AG04450 (cell line): ENCODE measurements at regions not wholly inside any gene's neighbourhood (a gene's known extent, or its start where the extent isn't known, plus 50 kb on each side); places are given as distances from the start of the nearest gene placed in this dataset.

Experiments
- CTCF ChIA-PET: fragments of 300-600, 350-600 bp; formaldehyde crosslinking; extraction: SDS; loops from one replicate; lab custom pipeline; 2022; ENCODE audit warnings: antibody characterized with exemption, inconsistent platforms; lab: Charles Lee
- POLR2A ChIA-PET: fragments of 350-600 bp; formaldehyde crosslinking; extraction: SDS; loops from one replicate; lab custom pipeline; 2021; ENCODE audit warnings: antibody characterized with exemption, inconsistent platforms; lab: Yijun Ruan, JAX
- DNase-seq: peaks from one replicate; pipeline ENCODE4 v3.0.0-alpha.2; 2011; ENCODE audit warnings: low read depth, low spot score
- H3K27ac ChIP-seq: one replicate; pipeline ENCODE4 v1.5.1; 2012; ENCODE audit warnings: low read depth, low read length, control low read depth
- H3K27me3 ChIP-seq: one replicate; pipeline ENCODE4 v1.6.0; 2012; ENCODE audit warnings: low read length; ENCODE audit not compliant: control insufficient read depth, insufficient read depth
- H3K4me3 ChIP-seq: 2 replicates; pipeline ENCODE4 v1.5.1; 2011; ENCODE audit warnings: mild to moderate bottlenecking, low read depth, low read length, control low read depth
- H3K9me3 ChIP-seq: 2 replicates; pipeline ENCODE4 v1.5.1; 2012; ENCODE audit warnings: low read length; ENCODE audit not compliant: control insufficient read depth, insufficient read depth
- TF ChIP-seq, protein P1 (sequence below): IDR thresholded peaks from 2 replicates; pipeline ENCODE4 v1.5.1; 2011; ENCODE audit warnings: low read depth, low read length, control low read depth, inconsistent platforms

DNA sequence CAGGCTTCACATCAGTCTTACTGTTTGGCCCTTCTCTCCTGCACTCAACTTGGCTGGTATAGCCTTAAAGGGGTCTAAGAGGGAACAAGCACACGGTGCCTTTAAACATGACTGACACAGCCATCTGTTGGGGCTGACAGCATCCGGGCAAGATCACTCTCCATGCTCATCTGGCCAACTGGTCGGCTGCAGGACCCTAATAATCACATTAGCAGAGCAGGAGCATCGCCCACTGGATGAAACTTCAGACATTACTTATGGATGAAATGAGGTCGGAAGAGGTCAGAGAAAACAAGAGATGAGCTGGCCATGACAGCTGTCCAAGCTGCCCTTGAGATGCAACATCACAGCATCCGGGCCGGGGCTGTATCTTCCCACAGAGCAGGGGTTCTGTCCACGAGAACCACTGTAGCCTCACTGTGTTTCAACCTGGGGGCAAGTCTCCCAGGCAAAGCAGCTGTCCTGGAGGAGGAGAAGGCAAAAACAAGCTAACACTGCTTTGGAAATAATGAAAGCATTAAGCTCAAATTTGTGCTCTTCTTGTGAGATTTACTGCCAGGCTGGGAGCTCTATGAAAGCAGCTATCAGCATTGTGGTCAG is 94.4 kb upstream of the TTC29 start:
- ChIA-PET POLR2A (no interaction called here), CTCF (no interaction called here)
- peaks cover 4% of the 10 kb centered on the region for H3K27me3 ChIP-seq
- TF ChIP-seq, protein P1, sequence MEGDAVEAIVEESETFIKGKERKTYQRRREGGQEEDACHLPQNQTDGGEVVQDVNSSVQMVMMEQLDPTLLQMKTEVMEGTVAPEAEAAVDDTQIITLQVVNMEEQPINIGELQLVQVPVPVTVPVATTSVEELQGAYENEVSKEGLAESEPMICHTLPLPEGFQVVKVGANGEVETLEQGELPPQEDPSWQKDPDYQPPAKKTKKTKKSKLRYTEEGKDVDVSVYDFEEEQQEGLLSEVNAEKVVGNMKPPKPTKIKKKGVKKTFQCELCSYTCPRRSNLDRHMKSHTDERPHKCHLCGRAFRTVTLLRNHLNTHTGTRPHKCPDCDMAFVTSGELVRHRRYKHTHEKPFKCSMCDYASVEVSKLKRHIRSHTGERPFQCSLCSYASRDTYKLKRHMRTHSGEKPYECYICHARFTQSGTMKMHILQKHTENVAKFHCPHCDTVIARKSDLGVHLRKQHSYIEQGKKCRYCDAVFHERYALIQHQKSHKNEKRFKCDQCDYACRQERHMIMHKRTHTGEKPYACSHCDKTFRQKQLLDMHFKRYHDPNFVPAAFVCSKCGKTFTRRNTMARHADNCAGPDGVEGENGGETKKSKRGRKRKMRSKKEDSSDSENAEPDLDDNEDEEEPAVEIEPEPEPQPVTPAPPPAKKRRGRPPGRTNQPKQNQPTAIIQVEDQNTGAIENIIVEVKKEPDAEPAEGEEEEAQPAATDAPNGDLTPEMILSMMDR: no peak
- DNase-seq: no peak
- no peak overlapping the region for H3K4me3 ChIP-seq
- no peak overlapping the region for H3K27ac ChIP-seq
- no peaks in the 10 kb centered on the region for H3K9me3 ChIP-seq

DNA sequence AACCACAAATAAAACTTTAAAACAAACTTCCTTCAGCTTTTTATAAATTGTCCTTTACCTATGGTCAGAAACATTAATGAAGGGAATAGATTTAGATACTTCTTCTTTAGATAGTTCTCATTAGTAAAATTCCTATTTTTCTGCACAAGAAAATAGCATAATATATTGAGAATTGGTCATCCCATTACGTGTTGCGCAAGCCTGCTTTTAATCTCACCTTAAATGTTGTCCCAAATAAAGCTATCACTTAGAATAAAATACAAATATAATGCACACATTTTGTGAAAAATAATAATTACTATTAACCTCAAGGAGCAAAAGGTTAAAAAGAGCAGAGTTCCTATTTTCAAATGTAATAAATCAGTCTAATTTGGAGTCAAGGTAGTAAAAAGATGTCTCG is 95.2 kb upstream of the TTC29 start:
- no peak overlapping the region for H3K4me3 ChIP-seq
- no peak for DNase-seq
- ChIA-PET CTCF (no interaction called here), POLR2A (no interaction called here)
- no peaks in the 10 kb centered on the region for H3K9me3 ChIP-seq
- peaks cover 2% of the 10 kb centered on the region for H3K27me3 ChIP-seq
- TF ChIP-seq, protein P1: no peak
- H3K27ac ChIP-seq: no peak overlapping the region

DNA sequence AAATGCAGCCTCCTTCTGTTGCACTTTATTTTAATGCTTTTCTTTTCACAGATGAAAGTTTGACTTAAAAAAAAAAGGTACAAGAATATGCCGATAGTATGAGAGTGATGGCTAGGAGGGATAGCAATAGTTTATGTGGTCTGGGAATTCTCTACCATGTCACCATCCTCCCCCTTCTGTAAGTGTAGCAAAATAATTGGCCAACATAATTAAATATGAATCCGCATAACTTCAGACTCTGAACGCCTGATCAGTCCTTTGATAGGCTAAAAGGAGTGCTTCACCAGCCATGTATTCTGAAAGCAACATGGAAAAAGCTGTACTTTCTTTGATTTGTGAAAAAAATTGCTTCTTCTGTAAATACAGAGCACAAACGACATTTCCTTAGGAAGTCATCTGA is 95.7 kb upstream of the TTC29 start:
- H3K9me3 ChIP-seq: no peaks in the 10 kb centered on the region
- H3K27ac ChIP-seq: no peak overlapping the region
- no peak for DNase-seq
- ChIA-PET CTCF (no interaction called here), POLR2A (no interaction called here)
- TF ChIP-seq, protein P1: no peak
- H3K27me3 ChIP-seq: no peaks in the 10 kb centered on the region
- H3K4me3 ChIP-seq: no peak overlapping the region

DNA sequence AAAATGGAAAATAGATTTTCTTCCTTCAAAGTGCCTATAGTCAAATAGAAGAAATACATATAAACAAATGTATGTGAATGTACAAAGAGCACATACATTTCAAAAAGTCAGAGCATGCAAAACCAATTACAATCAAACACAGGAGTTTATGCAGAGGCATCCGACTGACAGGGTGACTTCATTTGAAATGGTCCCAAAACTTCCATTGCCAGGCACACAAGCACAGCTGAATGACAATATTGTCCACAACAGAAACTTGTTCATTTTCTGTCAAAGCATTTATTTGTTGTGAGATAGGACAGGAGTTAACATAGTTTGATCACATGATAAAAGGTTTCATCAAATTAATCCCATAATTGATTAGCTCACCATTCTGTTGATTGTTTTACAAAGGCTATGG is 96.4 kb upstream of the TTC29 start:
- ChIA-PET CTCF (no interaction called here), POLR2A (no interaction called here)
- H3K27me3 ChIP-seq: no peaks in the 10 kb centered on the region
- no peak for DNase-seq
- no peak overlapping the region for H3K27ac ChIP-seq
- no peak overlapping the region for H3K4me3 ChIP-seq
- no peaks in the 10 kb centered on the region for H3K9me3 ChIP-seq
- TF ChIP-seq, protein P1: no peak

DNA sequence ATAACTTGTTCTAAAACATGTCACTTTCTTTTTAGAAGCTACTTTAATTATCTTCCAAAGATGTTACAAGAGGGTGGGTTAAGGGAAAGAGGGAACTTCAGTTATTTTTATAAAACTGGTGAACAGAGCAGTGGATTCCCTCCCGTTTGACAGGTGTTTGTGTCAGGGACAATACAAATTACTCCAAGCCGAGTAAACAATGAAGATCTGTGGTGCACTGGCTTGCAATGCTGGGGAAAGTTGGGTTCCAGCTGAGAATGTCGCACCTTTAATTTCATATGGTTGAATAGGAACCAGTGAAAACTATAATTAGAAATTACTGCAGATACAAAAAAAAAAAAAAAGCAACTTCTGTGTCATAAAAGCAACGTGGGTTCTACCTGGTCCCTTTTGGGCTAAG is 98.6 kb upstream of the TTC29 start:
- no peak for DNase-seq
- ChIA-PET POLR2A (no interaction called here), CTCF (interaction anchor here (1.7 to 2.4 kb wide), 2 partner anchors 10 to 26 kb away, joined by 4 to 10 read pairs; no protein-coding TSS in a partner anchor)
- TF ChIP-seq, protein P1: no peak
- Histone ChIP-seq H3K27ac (no peak overlapping the region), H3K9me3 (no peaks in the 10 kb centered on the region), H3K27me3 (no peaks in the 10 kb centered on the region), H3K4me3 (no peak overlapping the region)
